Liver (tissue), 8 donors: ENCODE measurements at regions not wholly inside any gene's neighbourhood (a gene's known extent, or its start where the extent isn't known, plus 50 kb on each side); places are given as distances from the start of the nearest gene placed in this dataset.

Experiments used
- DNase-seq: peaks from one replicate; pipeline ENCODE4 v3.0.0-alpha.2; 2017; ENCODE audit warnings: low spot score
- H3K27ac ChIP-seq, 2 donors: one replicate each; pipeline ENCODE4 v1.7.0; 2013; ENCODE audit warnings: inconsistent platforms in 2 of 2, low read length in 2 of 2, control low read depth in 1 of 2, low read depth in 1 of 2, mild to moderate bottlenecking in 1 of 2
- H3K27me3 ChIP-seq, 4 donors: one replicate each; pipeline versions ENCODE4 v1.6.1 to v1.7.0; 2013; ENCODE audit warnings: low read length in 3 of 4, inconsistent platforms in 1 of 4, mild to moderate bottlenecking in 1 of 4, moderate library complexity in 1 of 4; ENCODE audit not compliant: control insufficient read depth in 4 of 4, insufficient read depth in 4 of 4
- H3K36me3 ChIP-seq, 4 donors: one replicate each; pipeline versions ENCODE4 v1.6.1 to v1.7.0; 2013; ENCODE audit warnings: low read length in 3 of 4, mild to moderate bottlenecking in 3 of 4, low read depth in 1 of 4, moderate library complexity in 1 of 4; ENCODE audit not compliant: control insufficient read depth in 4 of 4, insufficient read depth in 3 of 4
- H3K4me1 ChIP-seq, 4 donors: one replicate each; pipeline versions ENCODE4 v1.6.1 to v1.7.0; 2013; ENCODE audit warnings: low read length in 3 of 4, mild to moderate bottlenecking in 3 of 4, moderate library complexity in 1 of 4; ENCODE audit not compliant: control insufficient read depth in 4 of 4, insufficient read depth in 4 of 4
- H3K4me3 ChIP-seq, 3 donors: one replicate each; pipeline versions ENCODE4 v1.6.1 to v1.7.0; 2013; ENCODE audit warnings: low read length in 3 of 3, control low read depth in 1 of 3, low read depth in 1 of 3, mild to moderate bottlenecking in 1 of 3
- H3K9ac ChIP-seq, 2 donors: one replicate each; pipeline ENCODE4 v1.7.0; 2013; ENCODE audit warnings: low read length in 2 of 2, mild to moderate bottlenecking in 2 of 2, moderate library complexity in 2 of 2, control low read depth in 1 of 2, low read depth in 1 of 2
- H3K9me3 ChIP-seq, 4 donors: one replicate each; pipeline versions ENCODE4 v1.6.1 to v1.7.0; 2013; ENCODE audit warnings: low read length in 3 of 4; ENCODE audit not compliant: control insufficient read depth in 4 of 4
- CTCF ChIP-seq: fragments of 150-350 bp; IDR thresholded peaks from 2 replicates; pipeline ENCODE4 v1.5.1; 2017; ENCODE audit warnings: improper control_type of control experiment, low read depth, low read length; ENCODE audit not compliant: missing input control
- EGR1 ChIP-seq, 2 donors: IDR thresholded peaks; 2 replicates each; pipeline ENCODE4 v1.6.1; 2016 to 2018; ENCODE audit warnings: antibody characterized with exemption in 2 of 2, low read depth in 2 of 2
- FOXA1 ChIP-seq: IDR thresholded peaks from 2 replicates; pipeline ENCODE4 v1.6.1; 2016; ENCODE audit warnings: antibody characterized with exemption
- FOXA2 ChIP-seq: IDR thresholded peaks from 2 replicates; pipeline ENCODE4 v1.6.1; 2016; ENCODE audit warnings: antibody characterized with exemption
- HNF4A ChIP-seq, 2 donors: conservative IDR thresholded peaks; 2 replicates each; pipeline ENCODE4 v1.6.1; 2016; ENCODE audit warnings: antibody characterized with exemption in 2 of 2, mild to moderate bottlenecking in 2 of 2
- HNF4G ChIP-seq: IDR thresholded peaks from 2 replicates; pipeline ENCODE4 v1.6.1; 2016; ENCODE audit warnings: antibody characterized with exemption
- NR2F2 ChIP-seq: IDR thresholded peaks from 2 replicates; pipeline ENCODE4 v1.6.1; 2016; ENCODE audit warnings: antibody characterized with exemption
- REST ChIP-seq: IDR thresholded peaks from 2 replicates; pipeline ENCODE4 v1.6.1; 2016; ENCODE audit warnings: antibody characterized with exemption, mild to moderate bottlenecking
- RXRA ChIP-seq, 2 donors: IDR thresholded peaks; 2 replicates each; pipeline ENCODE4 v1.6.1; 2017 to 2018; ENCODE audit warnings: antibody characterized with exemption in 2 of 2, mild to moderate bottlenecking in 1 of 2
- TAF1 ChIP-seq: conservative IDR thresholded peaks from 2 replicates; pipeline ENCODE4 v1.6.1; 2016; ENCODE audit warnings: antibody characterized with exemption, mild to moderate bottlenecking
- YY1 ChIP-seq: IDR thresholded peaks from 2 replicates; pipeline ENCODE4 v1.6.1; 2016; ENCODE audit warnings: antibody characterized with exemption, mild to moderate bottlenecking
- WGBS: extraction: QIAGEN DNeasy Blood & Tissue Kit; methylation state at CpG from one replicate; pipeline ENCODE4 v1.1.7; 2013; 5-methylcytosine and 5-hydroxymethylcytosine counted together
- TF ChIP-seq, protein P1 (sequence below): IDR thresholded peaks from 2 replicates; pipeline ENCODE4 v1.6.1; 2016; ENCODE audit warnings: antibody characterized with exemption
- TF ChIP-seq, protein P2 (sequence below): IDR thresholded peaks from 2 replicates; pipeline ENCODE4 v1.6.1; 2016; ENCODE audit warnings: antibody characterized with exemption
- donor health status: healthy.
- donor health status: healthy.
- donor health status: healthy.
- donor health status: healthy.
- donor health status: healthy.

DNA sequence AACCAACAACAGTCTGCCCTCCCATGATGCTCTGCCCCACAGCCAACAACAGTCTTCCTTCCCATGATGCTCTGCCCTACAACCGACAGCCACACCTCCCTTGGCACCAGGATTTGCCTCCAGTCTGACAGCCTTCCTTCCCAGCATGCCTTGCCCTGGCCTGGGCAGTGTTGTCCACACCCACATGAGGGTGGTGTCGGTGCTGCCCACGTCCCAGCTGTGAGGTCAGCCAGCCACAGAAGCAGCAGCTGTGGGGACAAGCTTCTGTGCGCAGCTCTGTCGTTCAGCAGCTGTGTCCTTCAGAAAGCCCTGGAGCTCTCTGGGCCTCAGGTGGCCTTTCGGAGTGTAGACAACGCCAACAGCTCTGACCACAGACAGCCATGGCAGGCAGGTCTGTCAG is 1378.9 kb downstream of the BRD1 start (continued):
- no peak for TF ChIP-seq CTCF

- no peaks in the 10 kb centered on the region for H3K4me1 ChIP-seq
- no peak overlapping the region for H3K4me3 ChIP-seq
- WGBS: 65% methylated on average over 17 of the region's 17 CpGs
- H3K27me3 ChIP-seq: peaks cover 0 to 2% (median 0%) of the 10 kb centered on the region in 4 donors
- no peaks in the 10 kb centered on the region for H3K36me3 ChIP-seq
- no peak overlapping the region for H3K27ac ChIP-seq
- no peaks in the 10 kb centered on the region for H3K9me3 ChIP-seq
- TF ChIP-seq FOXA2 (no peak), REST (no peak), NR2F2 (no peak), HNF4G (no peak), TAF1 (no peak), EGR1 (IDR thresholded peaks at IDR 0.05; ENCODE audit: low read depth in 2 of 2) (no peak), RXRA (IDR thresholded peaks at IDR 0.05) (no peak)
- TF ChIP-seq, protein P1, sequence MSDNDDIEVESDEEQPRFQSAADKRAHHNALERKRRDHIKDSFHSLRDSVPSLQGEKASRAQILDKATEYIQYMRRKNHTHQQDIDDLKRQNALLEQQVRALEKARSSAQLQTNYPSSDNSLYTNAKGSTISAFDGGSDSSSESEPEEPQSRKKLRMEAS: no peak
- H3K9ac ChIP-seq: no peak overlapping the region
- no peak for DNase-seq
Observed at GRCh38 chr22:48445113-48445827, 1382.4 kb downstream of the BRD1 start.

DNA sequence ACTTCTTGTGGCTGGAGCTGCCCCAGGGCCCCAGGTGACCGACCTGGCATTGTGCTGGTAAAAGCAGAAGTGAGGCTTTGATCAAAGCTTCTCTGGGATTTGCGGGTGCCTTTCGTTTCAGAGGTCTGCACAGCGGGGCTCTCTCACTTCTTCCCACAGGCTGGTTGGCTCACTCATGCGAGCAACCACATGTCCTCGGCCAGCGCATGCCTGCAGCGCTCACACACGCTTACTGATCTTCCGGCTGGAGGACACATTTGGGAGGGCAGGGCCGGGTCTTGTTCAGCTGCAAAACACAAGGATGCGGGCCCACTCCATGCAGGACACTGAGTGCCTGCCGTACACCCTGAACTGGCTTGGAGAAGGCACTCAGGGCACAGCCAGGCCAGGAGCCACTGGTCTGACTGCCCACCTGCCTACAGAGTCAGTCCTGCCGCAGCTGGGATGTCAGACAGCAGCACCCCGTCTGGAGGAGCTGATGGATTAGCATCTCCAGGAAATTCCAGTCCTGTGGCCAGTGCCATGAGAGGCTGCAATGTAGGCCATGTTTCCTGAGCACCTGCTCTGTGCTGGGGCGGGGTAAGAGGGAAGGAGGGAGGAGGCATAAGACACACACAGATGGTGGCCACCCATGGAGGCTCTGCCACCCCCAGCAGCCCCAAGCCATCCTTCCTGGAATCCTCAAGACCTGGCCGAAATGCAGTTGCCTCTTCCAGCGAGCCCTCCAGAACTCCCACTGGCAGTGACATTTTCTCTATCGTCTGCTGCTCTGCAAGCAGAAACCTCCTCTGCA is 1383.2 kb downstream of the BRD1 start:
- H3K36me3 ChIP-seq: no peaks in the 10 kb centered on the region
- no peak overlapping the region for H3K27ac ChIP-seq
- H3K4me1 ChIP-seq: no peaks in the 10 kb centered on the region
- no peaks in the 10 kb centered on the region for H3K9me3 ChIP-seq
- H3K27me3 ChIP-seq: peaks cover 0 to 2% (median under 1%) of the 10 kb centered on the region in 4 donors
- TF ChIP-seq RXRA (IDR thresholded peaks at IDR 0.05) (no peak), REST (no peak), TAF1 (no peak), CTCF (no peak), HNF4A (conservative IDR thresholded peaks at IDR 0.05) (no peak), FOXA2 (no peak), HNF4G (no peak), YY1 (no peak), FOXA1 (no peak)
- TF ChIP-seq, protein P1: no peak
- TF ChIP-seq, protein P2, sequence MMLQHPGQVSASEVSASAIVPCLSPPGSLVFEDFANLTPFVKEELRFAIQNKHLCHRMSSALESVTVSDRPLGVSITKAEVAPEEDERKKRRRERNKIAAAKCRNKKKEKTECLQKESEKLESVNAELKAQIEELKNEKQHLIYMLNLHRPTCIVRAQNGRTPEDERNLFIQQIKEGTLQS: no peak
- 70% methylated on average over 19 of the region's 19 CpGs for WGBS
- no peak for DNase-seq
- no peak overlapping the region for H3K9ac ChIP-seq
- H3K4me3 ChIP-seq: no peak overlapping the region
